NAMALWA (cell line): ENCODE measurements at regions not wholly inside any gene's neighbourhood (a gene's known extent, or its start where the extent isn't known, plus 50 kb on each side); places are given as distances from the start of the nearest gene placed in this dataset.
"Not testable (repeated sequence)": the region's sequence is repeated elsewhere in the genome, so short reads cannot be mapped to it uniquely, and the experiment has no call there.

Source experiments
- DNase-seq: peaks from one replicate; pipeline ENCODE4 v3.0.0-alpha.2; 2015; ENCODE audit warnings: low spot score

DNA sequence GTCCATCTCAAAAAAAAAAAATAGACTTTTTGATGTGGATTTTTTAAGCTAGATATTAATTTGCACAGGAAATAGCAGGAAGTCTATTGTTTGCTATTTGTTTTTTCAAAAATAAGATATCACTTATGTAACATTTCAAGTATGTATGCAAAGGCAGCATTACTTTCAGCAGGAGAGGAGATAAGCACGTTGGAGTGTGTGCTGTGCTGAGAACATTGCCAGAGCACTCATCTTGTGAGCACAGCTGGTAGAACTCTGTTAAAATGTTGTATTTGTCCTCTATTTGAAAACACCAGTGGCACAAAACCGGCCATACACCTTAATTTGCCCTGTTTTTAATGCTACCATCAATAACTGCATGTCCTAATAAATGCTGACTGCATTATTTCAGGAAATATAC is 1061.9 kb upstream of the CDH18 start:
- DNase-seq, result no peak

DNA sequence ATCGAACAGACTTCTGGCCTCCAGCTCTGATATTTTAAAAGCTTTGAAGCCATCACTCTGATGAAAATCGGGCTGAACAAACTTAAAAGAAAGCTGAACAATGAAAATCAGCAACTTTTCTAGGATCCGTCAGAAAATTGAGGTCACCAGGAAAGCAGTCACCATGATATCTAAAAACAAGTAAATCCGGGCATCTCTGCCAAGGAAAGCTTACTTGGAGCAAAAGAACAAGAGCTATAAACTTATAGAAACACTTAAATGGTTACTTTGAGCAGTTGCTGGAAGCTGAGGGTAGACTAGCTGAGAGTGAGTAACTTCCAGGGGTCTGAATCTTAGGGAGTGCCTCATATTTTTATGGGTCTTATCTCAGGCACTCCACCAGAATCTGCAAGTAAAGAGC is 1043.0 kb upstream of the CDH18 start:
- no peak for DNase-seq

DNA sequence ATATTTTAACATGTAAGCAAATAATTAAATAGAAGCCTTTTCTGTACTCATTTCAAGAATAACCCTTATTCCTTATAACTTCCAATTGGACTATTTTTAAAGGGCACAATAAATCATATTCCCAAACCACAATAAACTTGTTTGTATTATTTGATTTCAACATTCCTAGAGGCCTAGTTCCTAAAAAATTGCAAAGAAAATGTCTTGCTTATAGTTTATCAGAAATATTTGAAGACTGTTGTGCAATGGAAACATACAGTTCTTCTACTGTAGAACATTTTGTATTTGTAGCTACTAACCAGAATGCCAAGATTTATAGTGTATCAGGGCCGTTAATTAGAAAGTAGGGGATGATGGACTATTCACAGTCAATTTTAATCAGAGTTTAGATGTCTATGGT is 1037.0 kb upstream of the CDH18 start:
- no peak for DNase-seq

DNA sequence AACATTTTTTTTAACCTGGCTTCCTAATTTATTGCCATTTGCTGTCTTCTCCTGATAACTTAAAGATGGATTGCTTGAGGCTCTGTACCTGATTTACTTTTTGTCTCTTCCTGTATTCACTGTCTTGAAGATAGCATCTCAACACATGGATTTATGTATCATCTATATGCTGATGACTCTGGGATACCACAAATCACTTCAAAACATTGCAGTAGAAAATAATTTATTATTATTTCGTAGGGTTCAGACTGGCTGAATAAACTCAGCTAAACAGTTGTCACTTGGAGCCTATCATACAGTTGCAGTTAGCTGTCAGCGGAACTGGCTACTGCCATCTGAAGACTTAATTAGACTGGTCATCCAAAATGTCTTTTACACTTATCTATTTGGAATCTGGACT is 1025.2 kb upstream of the CDH18 start:
- no peak for DNase-seq

DNA sequence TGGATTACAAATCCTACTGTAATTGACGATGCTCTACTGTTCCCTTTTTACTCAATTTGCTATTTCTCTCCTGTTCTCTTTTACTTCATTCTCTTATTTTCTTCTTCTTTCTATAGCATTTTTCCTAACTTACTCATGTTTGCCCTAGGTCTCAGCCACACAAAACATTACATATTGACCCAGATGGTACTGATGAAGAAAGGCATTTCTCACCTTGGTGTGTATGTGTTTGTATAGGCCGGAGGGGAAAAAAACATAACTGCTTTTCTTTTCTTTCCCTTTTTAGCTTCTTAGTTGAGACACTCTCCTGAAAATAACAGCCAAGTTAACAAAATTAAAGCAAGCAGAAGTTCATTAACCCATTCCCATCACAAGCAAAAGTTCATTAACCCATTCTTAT is 1019.8 kb upstream of the CDH18 start:
- no peak for DNase-seq

DNA sequence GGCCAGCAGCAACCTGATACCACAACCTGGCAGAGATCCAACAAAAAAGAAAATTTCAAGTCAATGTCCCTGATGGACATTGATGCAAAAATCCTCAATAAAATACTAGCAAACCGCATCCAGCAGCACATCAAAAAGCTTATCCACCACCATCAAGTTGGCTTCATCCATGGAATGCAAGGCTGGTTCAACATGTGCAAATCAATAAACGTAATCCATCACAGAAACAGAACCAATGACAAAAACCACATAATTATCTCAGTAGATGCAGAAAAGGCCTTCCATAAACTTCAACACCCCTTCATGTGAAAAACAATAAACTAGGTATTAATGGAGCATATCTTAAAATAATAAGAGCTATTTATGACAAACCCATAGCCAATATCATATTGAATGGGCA is 1000.9 kb upstream of the CDH18 start:
- DNase-seq, result not testable (repeated sequence)

DNA sequence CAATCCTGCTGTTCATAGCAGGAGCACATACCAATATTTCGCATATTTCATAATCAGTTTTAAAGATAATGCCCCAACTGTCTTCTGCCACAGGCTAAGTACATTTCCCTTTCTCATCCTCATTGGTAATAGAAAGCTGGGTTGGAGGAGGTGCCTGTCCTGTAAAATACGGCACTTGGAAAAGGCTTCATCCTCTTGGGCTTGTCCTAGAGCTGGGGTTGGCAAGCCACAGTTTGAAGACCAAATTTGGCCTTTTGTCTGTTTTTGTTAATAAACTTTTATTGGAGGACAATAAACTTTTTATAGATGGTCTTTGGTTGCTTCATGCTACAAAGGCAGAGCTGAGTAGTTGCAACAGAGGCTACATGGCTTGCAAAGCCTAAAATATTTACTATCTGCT is 997.8 kb upstream of the CDH18 start:
- no peak for DNase-seq

DNA sequence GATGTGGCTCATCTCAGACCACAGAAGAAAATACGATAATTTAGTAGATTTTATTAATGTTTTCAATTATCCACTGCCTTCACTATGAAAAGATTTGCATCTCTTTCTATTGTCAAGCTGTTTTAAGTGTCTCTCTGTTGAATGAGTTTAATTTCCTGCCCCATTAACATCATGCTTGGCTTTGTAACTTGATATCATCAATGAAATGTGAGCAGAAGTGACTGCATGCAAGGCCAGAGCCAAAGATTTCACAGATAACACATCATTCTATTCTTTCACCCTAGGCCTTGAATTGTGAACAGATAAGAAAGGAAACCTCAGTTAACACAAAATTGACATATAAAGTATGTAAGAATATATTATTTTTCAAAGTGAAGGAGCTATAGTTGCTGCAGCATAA is 986.4 kb upstream of the CDH18 start:
- no peak for DNase-seq

DNA sequence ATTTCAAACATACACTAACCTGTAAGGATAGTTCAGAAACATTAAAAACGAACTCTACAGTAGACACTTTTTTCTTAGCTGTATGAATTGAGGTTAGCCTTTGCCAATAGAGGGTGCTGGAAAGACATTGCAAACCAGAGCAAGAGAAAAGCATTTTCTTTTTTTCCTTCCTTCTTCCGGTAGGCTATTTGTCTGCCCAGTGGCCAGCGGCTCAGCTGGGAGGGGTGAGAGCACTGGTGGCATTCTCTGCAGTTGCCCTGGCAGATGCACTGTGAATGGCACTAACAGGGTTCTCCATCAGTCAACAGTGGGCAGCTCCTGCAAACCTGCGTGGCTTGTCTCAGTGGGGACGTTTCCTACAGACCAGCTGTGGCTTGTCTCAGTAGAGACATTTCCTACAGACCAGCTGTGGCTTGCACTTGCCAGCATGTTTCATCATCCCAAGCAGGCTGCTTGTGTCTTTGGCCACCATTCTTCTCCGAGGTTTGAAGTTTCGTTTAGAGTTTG is 984.5 kb upstream of the CDH18 start:
- DNase-seq, result peak; percentile 75

DNA sequence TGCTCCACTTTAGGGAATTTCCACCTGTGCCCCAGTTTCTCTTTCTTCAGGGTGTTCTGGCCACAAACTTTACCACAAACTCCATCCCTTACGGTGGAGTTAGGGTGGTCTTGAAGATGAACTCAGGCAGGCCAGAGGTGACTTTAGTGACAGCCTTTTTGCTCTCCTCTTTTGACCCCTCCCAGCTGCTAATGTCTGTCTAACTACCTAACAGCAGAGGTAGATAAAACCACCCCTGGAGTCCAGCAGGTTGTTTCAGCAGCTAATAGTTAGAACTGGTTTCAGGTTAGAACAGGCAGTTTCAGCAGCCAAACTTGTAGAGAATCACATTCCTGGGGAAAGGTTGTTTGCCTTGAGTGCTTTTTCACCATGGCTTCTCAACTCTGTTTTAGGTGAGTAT is 971.3 kb upstream of the CDH18 start:
- no peak for DNase-seq

DNA sequence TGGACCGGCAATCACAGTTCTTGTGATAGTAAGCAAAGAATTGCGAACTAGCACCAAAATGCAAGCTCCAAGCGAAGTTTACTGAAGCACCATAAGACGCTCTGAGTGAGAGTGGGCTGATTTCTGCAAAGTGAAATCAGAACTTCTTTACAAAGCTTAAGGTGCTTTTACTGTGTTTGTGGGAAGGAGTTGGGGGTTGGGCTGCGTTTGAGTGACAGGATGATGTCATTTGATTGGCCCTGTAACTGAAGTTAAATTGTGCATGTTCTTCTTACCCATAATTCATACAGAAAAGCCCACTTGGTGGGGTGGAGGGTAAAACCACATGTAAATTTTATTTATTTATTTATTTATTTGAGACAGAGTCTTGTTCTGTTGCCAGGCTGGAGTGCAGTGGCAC is 970.6 kb upstream of the CDH18 start:
- DNase-seq, result no peak

DNA sequence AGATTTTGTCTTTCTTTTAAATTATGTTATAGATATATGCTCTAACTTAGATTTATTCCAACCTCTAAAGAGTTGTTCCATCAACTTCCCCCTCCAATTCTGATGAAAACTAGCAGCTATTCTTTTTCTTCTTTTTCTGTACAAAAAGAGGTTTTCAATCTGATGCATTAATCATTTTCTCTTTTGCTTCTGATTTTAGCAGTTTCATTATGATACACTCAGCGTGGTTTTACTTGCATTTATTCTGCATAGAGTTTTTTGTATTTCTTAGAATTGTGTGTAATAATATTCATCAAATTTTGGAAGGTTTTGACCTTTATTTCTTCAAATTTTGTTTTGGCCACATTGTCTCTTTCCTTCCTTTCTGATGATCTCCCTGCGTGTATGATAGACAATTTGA is 968.1 kb upstream of the CDH18 start:
- no peak for DNase-seq

DNA sequence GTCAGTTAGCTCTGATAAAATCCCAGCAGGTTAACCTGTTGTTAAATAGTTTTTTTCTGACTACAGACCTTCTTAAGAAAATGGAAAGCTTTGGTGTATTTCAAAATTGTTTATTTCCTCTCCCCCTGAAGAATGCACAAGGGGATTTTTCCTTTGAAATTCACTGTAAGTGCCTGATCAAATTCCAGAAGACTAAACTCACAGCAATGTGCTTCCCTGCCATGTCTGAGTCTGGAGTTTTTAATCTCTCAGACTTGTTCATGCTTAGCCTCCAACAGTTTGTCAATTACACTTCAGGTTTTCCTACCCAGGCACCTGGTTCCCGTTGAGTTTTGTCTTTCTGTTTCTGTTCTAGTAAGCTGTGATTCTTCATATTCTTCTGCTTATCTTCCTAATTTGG is 961.6 kb upstream of the CDH18 start:
- no peak for DNase-seq

DNA sequence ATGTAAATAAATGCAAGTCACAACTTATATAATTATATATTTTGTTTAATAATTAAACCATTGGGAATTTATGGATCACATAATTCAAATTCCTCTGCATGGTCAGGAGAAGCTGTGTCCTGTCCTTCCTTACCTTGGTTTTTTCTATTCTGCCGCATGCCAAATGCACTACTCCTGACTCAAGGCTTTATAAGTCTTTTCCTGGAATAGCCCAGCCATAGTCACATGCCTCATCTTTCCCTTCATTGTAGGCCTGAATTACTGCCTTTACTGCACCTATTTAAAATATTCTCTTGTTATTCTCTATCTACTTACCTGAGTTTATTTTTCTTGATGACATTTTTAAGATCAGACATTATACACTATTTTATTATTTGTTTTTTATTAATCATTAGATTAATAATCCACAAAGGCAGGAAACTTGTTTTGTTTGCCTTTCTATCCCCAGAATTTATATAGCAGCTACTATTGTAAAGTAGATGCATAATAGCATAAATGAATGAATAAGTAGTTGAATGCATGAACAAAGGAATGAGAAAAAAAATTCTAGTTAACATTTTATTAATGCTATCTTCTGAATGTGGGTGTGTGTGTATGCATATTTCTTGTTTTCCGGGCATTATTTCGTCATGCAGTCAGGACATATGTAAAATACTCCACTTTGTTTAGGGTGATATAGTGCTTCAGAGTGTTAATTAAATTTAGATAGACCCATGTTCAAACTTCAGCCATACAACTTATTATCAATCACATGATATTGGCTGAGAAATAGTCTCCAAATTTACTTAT is 955.4 kb upstream of the CDH18 start:
- DNase-seq, result not testable (repeated sequence)

DNA sequence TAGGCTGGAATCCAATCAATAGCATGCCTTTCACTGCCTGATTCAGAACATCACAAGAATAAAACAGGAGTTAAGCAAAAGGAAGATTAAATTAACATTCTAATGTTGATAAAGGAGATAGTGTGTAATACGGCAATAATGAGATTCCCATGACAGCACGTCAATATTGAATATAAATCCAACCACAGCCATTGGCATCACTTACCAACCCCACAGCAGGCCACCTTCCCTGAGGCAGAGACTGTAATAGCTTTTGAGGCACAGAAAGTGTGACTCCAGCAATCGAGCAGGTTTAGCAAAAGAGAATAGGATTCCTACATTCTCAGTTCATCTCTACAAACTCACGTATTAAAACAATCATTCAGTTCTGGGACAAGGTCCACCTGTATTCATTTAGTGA is 954.6 kb upstream of the CDH18 start:
- DNase-seq, result not testable (repeated sequence)

DNA sequence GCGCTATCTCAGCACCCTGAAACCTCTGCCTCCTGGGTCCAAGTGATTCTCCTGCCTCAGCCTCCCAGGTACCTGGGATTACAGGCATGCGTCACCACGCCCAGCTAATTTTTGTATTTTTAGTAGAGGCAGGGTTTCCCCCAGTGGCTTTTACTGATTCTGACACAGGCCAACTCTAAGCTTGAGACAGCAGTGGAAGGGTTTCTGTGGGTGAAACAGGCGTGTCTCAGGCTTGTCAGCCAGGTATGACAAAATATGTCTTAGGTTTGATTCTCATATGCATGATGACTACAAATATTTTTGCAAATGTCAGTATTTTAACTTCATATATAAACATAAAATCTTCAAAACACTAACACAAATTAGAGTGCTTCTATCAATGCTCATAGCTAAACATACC is 952.8 kb upstream of the CDH18 start:
- not testable (repeated sequence) for DNase-seq

DNA sequence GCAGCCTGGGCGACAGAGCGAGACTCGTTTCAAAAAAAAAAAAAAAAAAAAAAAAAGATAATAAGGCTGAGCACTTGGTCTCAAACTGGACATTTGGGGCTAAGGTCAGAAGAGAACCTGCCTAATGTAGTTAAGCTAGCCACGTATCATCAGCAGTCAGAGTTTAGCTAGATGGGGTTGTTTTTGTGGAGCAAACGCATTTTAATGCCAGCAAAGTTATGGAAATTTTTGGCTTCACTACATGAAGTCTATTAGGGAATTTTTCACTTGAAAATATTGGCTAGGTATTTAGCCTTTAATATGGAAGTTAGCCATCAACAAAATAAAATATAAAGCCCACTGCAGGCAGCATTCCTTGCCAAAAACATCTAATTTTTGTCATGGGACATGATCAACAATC is 902.9 kb upstream of the CDH18 start:
- not testable (repeated sequence) for DNase-seq

DNA sequence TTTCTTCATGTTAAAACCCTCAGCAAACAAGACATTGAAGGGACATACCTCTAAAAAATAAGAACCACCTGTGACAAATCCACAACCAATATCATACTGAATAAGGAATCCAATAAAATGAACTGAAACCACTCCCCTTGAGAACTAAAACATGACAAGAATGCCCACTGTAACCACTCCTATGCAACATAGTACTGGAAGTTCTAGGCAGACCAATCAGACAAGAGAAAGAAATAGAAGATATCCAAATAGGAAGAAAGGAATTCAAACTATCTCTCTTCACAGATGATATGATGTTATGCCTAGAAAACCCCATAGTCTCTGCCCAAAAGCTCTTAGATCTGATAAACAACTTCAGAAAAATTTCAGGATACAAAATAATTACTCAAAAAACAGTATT is 887.7 kb upstream of the CDH18 start:
- not testable (repeated sequence) for DNase-seq

DNA sequence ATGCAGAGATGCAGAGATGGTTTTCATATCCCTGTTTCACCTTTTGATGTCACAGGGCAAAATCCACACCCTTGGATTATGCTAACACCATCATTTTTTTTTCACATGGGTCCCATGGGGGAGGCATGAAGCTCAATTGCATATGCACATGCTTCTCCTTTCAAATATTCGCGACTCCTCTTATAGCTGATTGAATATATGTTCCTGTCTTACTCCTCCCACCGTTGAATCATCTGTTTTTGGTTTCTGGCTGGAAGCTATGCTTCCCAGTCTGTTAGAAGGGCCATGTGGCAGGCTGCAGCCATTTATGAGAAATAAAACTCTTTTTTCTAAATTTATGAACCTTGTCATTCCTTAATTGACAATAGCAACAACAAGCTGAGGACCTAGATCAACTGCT is 877.9 kb upstream of the CDH18 start:
- DNase-seq, result not testable (repeated sequence)

DNA sequence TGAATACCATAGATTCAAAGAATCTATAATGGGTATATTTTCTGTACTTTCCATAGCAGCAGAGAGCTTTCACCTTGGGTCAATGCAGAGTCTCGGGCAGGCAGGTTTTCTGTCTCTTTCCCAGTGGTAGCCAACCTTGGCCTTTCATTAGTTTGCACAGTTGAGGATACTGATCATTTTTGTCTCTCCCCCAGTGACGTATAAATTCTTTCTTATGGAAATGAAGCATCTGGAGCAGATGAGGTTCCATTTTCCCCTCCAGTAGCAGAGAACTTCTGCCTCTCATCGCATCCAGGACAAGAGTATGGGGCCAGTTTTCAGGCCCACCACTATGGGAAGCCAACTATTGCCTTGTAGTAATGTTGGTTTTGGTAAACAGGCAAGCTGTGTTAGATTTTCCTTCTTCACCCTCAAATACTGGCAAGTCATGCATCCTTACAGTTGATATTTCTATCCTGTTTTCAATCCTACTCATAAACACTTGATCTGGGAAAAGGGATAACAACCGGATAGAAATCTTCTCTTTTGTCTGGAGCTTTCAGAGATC is 845.2 kb upstream of the CDH18 start:
- peak; percentile 3 for DNase-seq

DNA sequence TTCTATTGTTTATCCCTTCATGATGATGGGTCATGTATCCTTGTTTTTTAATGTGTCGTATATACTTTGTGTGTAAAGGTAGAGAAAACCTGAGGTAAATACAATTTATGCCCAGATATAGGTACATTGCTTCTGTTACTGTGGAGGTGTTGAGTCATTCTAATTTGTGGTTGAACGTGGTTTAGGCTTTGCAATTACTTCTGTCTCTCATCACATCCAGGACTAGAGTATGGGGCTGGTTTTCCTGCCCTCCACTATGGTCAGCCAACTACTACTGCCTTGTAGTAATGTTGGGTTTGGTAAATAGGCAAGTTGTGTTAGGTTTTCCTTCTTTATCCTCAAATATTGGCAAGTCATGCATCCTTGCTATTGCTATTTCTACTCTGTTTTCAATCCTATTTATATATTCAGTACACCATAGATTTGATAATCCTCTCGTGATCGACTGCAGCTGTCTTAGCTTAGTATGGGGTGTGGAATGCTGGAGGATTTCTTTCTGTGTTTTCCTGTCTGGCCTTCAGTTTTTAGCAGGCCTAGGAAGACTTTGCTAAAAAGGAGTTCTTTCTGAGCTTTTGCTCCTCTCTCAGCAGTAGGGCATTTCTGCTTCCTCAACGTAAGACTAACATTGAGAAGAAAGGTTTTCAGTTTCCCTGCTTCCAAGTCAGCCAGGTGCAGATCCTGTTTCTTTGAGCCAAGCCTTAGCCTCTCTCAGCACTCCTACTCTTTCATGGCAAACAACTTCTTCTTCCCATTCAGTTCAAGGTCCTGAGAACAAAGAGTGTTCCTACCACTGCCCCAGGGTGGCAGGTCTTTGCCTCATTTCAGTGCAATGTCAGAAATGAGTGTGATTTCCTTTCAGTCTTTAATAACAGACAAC is 844.4 kb upstream of the CDH18 start:
- DNase-seq, result no peak

DNA sequence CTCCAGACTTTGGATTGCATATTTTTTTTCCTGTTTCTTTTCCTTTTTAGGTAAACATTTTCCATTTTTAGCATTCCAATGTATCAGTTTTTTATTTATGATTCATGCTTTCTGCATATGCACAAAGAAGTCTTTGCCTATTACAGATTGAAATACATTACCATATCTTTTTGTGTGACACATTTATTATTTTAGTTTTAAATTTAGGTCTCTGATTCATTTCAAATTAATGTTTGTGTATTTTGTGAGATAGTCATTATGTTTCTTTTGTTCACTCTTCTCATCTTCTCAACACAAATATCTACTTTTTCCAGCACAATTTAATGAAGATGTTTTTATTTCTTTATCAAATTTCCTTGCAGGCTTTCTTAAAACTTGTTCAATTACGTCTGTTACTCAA is 838.0 kb upstream of the CDH18 start:
- DNase-seq, result not testable (repeated sequence)

DNA sequence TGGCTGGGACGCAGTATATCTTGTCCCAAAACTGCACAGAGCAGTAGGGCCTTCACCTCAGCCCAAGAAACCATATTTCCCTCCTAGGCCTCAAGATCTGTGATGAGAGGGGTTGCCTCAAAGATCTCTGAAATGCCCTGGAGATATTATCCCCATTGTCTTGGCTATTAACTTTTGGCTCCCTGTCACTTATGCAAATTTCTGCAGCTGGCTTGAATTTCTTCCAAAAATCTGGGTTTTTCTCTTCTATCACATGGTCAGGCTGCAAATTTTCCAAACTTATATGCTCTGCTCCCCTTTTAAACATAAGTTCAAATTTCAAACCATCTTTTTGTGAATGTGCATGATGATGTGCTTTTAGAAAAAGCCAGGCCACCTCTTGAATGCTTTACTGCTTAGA is 809.2 kb upstream of the CDH18 start:
- not testable (repeated sequence) for DNase-seq
